HepG2 (cell line): ENCODE measurements at regions not wholly inside any gene's neighbourhood (a gene's known extent, or its start where the extent isn't known, plus 50 kb on each side); places are given as distances from the start of the nearest gene placed in this dataset.

Experiments used
- ATAC-seq: fragments of 200-7000 bp; cut with Tn5 transposase; 3 replicates; pipeline ENCODE4 v1.9.1; 2020; ENCODE audit warnings: mild to moderate bottlenecking, moderate library complexity
- BruUV-seq: library from RNA; stranded (reverse); fragments of 400-500 nt; replicated peaks from 2 replicates; lab custom pipeline; 2021; lab: Mats Ljungman, UMichigan
- CTCF ChIA-PET: fragments of 300-600 bp; formaldehyde crosslinking; extraction: SDS; loops from one replicate; lab custom pipeline; 2021; ENCODE audit warnings: low total read pairs, inconsistent platforms, low intra/inter-chr PET ratio; lab: Yijun Ruan, JAX
- POLR2A ChIA-PET: fragments of 350-600 bp; sonication (Branson Sonifier 250); formaldehyde crosslinking; loops from one replicate; lab custom pipeline; 2020; ENCODE audit warnings: antibody characterized with exemption, inconsistent platforms; lab: Yijun Ruan, JAX
- DNase-seq: peaks from one replicate; pipeline ENCODE4 v3.0.0-alpha.2; 2015; ENCODE audit warnings: low spot score
- FAIRE-seq: peaks from 3 replicates; lab custom pipeline; 2011; peaks lifted over from hg19 to GRCh38; lab: Jason Lieb, UNC
- H2AFZ ChIP-seq: one replicate; pipeline ENCODE4 v1.6.1; 2011; ENCODE audit warnings: low read length, inconsistent platforms
- H3K27ac ChIP-seq: fragments of 300-600 bp; 3 replicates; pipeline ENCODE4 v1.8.0; 2011; ENCODE audit warnings: mixed run types, mild to moderate bottlenecking, mixed read lengths, low read length, inconsistent platforms; ENCODE audit not compliant: insufficient read depth; ENCODE audit errors: extremely low read length
- H3K27me3 ChIP-seq, 2 experiments: fragments of 200-600 bp in 1 of 2; 2 replicates in 1 of 2; 3 replicates in 1 of 2; pipeline versions ENCODE4 v1.6.0 to v1.8.0; 2011; ENCODE audit warnings: low read length in 2 of 2, mild to moderate bottlenecking in 2 of 2, moderate library complexity in 2 of 2, inconsistent platforms in 1 of 2; ENCODE audit not compliant: insufficient read depth in 2 of 2, control insufficient read depth in 1 of 2
- H3K36me3 ChIP-seq, 2 experiments: fragments of 200-600 bp in 1 of 2; replicated peaks in 1 of 2; 2 replicates in 1 of 2; 3 replicates in 1 of 2; pipeline versions ENCODE4 v1.5.1 to v1.8.0; 2011; ENCODE audit warnings: low read length in 2 of 2, inconsistent platforms in 1 of 2; ENCODE audit not compliant: insufficient read depth in 2 of 2, control insufficient read depth in 1 of 2
- H3K4me1 ChIP-seq: 2 replicates; pipeline ENCODE4 v1.5.1; 2012; ENCODE audit warnings: low read length, inconsistent platforms; ENCODE audit not compliant: insufficient read depth
- H3K4me2 ChIP-seq: 2 replicates; pipeline ENCODE4 v1.6.0; 2011; ENCODE audit warnings: low read depth, low read length, inconsistent platforms
- H3K4me3 ChIP-seq, 3 experiments: fragments of 200-600 bp in 1 of 3; sonication (generic), shearing (Covaris generic) in 1 of 3; replicated peaks in 1 of 3; 2 replicates each; pipeline ENCODE4 v1.5.1; 2011 to 2016; ENCODE audit warnings: low read length in 3 of 3, inconsistent platforms in 2 of 3, low read depth in 2 of 3, mild to moderate bottlenecking in 2 of 3, control low read depth in 1 of 3, mixed read lengths in 1 of 3; ENCODE audit not compliant: insufficient read depth in 1 of 3
- H3K79me2 ChIP-seq: one replicate; pipeline ENCODE4 v1.6.1; 2011; ENCODE audit warnings: low read length, inconsistent platforms; ENCODE audit not compliant: insufficient read depth
- H3K9ac ChIP-seq: 2 replicates; pipeline ENCODE4 v1.6.0; 2011; ENCODE audit warnings: mild to moderate bottlenecking, low read depth, low read length, inconsistent platforms; ENCODE audit not compliant: insufficient read depth
- H3K9me3 ChIP-seq: 2 replicates; pipeline ENCODE4 v1.5.1; 2012; ENCODE audit warnings: mild to moderate bottlenecking, low read length
- H4K20me1 ChIP-seq: 2 replicates; pipeline ENCODE4 v1.6.0; 2011; ENCODE audit warnings: inconsistent platforms, mild to moderate bottlenecking, low read length, moderate library complexity; ENCODE audit not compliant: insufficient read depth
- AGO2 ChIP-seq: fragments of 200-400 bp; formaldehyde crosslinking; optimal IDR thresholded peaks from 2 replicates; pipeline ENCODE3; 2017; ENCODE audit warnings: mild to moderate bottlenecking, low read depth, low read length, moderate library complexity
- ATAD3A ChIP-seq: sonication (generic); formaldehyde crosslinking; IDR thresholded peaks from 2 replicates; pipeline ENCODE4 v1.4.0; 2020; ENCODE audit warnings: missing genetic modification reagents
- FOXA1 ChIP-seq, 2 experiments: fragments of 450-650 bp in 1 of 2; sonication (generic) in 1 of 2; formaldehyde crosslinking in 1 of 2; IDR thresholded peaks; 2 replicates each; pipeline versions ENCODE4 v1.4.0 to v1.6.1; 2016 to 2020; ENCODE audit warnings: missing genetic modification reagents in 1 of 2
- HNF4G ChIP-seq, 2 experiments: sonication (generic) in 1 of 2; formaldehyde crosslinking in 1 of 2; IDR thresholded peaks; 2 replicates each; pipeline versions ENCODE4 v1.4.0 to v1.6.1; 2011 to 2020; ENCODE audit warnings: borderline replicate concordance in 2 of 2, low read depth in 2 of 2, mild to moderate bottlenecking in 2 of 2, low read length in 1 of 2, missing genetic modification reagents in 1 of 2, moderate library complexity in 1 of 2
- ISL2 ChIP-seq: sonication (generic); formaldehyde crosslinking; IDR thresholded peaks from 2 replicates; pipeline ENCODE4 v1.5.0; 2020; ENCODE audit warnings: missing genetic modification reagents
- KLF11 ChIP-seq: IDR thresholded peaks from 2 replicates; pipeline ENCODE4 v1.6.1; 2016; ENCODE audit warnings: missing compliant biosample characterization
- PHB2 ChIP-seq: fragments of 450-650 bp; IDR thresholded peaks from 2 replicates; pipeline ENCODE4 v1.6.1; 2018; ENCODE audit not compliant: partially characterized antibody
- RCOR2 ChIP-seq: IDR thresholded peaks from 2 replicates; pipeline ENCODE4 v1.6.1; 2016; ENCODE audit warnings: missing biosample characterization, missing genetic modification reagents
- TCF12 ChIP-seq, 2 experiments: fragments of 450-650 bp in 1 of 2; sonication (generic) in 1 of 2; formaldehyde crosslinking in 1 of 2; IDR thresholded peaks; 2 replicates each; pipeline versions ENCODE4 v1.6.1 to v1.8.0; 2017 to 2022; ENCODE audit warnings: antibody characterized with exemption in 1 of 2, mild to moderate bottlenecking in 1 of 2, missing genetic modification reagents in 1 of 2, moderate library complexity in 1 of 2
- ZEB1 ChIP-seq: IDR thresholded peaks from 2 replicates; pipeline ENCODE4 v1.6.1; 2012; ENCODE audit warnings: mild to moderate bottlenecking, low read depth, inconsistent platforms; ENCODE audit not compliant: insufficient replicate concordance
- ZNF234 ChIP-seq: sonication (generic); formaldehyde crosslinking; conservative IDR thresholded peaks from 2 replicates; pipeline ENCODE4 v1.5.1; 2020; ENCODE audit warnings: mild to moderate bottlenecking, missing genetic modification reagents
- ZNF235 ChIP-seq: sonication (generic); formaldehyde crosslinking; IDR thresholded peaks from 2 replicates; pipeline ENCODE4 v1.8.1; 2023; ENCODE audit warnings: mild to moderate bottlenecking, missing genetic modification reagents, borderline replicate concordance
- ZNF329 ChIP-seq: sonication (generic); formaldehyde crosslinking; IDR thresholded peaks from 2 replicates; pipeline ENCODE4 v1.9.0; 2021; ENCODE audit warnings: low read depth, mild to moderate bottlenecking, missing genetic modification reagents
- WGBS: methylation state at CpG from one replicate; pipeline ENCODE4 v1.1.6; 2017; ENCODE audit warnings: low lambda C conversion rate; 5-methylcytosine and 5-hydroxymethylcytosine counted together
- in situ Hi-C: cut with HindIII; loops from 2 replicates; pipeline ENCODE4 v1.10.0; 2017; ENCODE audit warnings: low pct_unique_long_range_greater_than_20kb; ENCODE audit not compliant: extremely low pct_ligation_motif_present
- intact Hi-C: fragments of 100-400 bp; cut with micrococcal nuclease; formaldehyde crosslinking; loops from one replicate; pipeline ENCODE4 v1.10.0; 2022; ENCODE audit not compliant: unreplicated experiment
- TF ChIP-seq, protein P1 (sequence below): sonication (generic); formaldehyde crosslinking; IDR thresholded peaks from 2 replicates; pipeline ENCODE4 v1.4.0; 2020; ENCODE audit warnings: missing genetic modification reagents
- TF ChIP-seq, protein P2 (sequence below): sonication (generic); formaldehyde crosslinking; IDR thresholded peaks from 2 replicates; pipeline ENCODE4 v1.5.1; 2020; ENCODE audit warnings: missing genetic modification reagents, mild to moderate bottlenecking, borderline replicate concordance
- TF ChIP-seq, protein P3 (sequence below): sonication (generic); formaldehyde crosslinking; IDR thresholded peaks from 2 replicates; pipeline ENCODE4 v1.4.0; 2020; ENCODE audit warnings: mild to moderate bottlenecking, missing genetic modification reagents

DNA sequence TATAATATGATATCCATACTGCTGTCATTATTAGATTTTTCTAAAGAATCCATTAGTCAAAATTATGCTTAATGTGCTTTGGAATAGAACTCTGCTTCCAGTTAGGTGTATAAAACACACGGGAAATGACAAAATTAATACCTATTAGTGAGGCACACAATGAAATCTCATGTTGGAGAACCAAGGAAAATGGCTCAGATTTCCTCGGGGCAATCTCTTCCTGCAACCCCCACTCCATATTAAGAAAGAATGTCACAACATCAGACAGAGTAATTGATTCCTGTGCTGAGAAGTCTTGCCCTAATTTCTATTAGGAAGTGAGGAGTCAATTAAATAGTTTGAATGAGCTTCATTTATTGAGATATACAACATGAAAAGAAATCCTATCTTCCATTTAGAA, 299.8 kb upstream of the KITLG start:
- no TSS peak for BruUV-seq
- no peak for FAIRE-seq
- 36% methylated on average over 2 of the region's 2 CpGs for WGBS
- TF ChIP-seq HNF4G (IDR thresholded peaks at IDR 0.05; ENCODE audit: borderline replicate concordance, low read depth, low read length) (no peak), HNF4G (CRISPR knock-in tag; IDR thresholded peaks at IDR 0.05; ENCODE audit: borderline replicate concordance, low read depth) (no peak), RCOR2 (CRISPR knock-in tag) (no peak), FOXA1 (IDR thresholded peaks at IDR 0.05) (no peak), FOXA1 (CRISPR knock-in tag; IDR thresholded peaks at IDR 0.05) (no peak), ISL2 (CRISPR knock-in tag) (no peak), KLF11 (CRISPR knock-in tag) (no peak), ZNF329 (CRISPR knock-in tag) (no peak), ZEB1 (no peak), ZNF234 (CRISPR knock-in tag) (no peak), ZNF235 (CRISPR knock-in tag) (no peak), AGO2 (no peak), PHB2 (no peak), TCF12 (IDR thresholded peaks at IDR 0.05) (no peak), TCF12 (CRISPR knock-in tag; IDR thresholded peaks at IDR 0.05) (no peak), ATAD3A (CRISPR knock-in tag) (no peak)
- TF ChIP-seq, protein P1, sequence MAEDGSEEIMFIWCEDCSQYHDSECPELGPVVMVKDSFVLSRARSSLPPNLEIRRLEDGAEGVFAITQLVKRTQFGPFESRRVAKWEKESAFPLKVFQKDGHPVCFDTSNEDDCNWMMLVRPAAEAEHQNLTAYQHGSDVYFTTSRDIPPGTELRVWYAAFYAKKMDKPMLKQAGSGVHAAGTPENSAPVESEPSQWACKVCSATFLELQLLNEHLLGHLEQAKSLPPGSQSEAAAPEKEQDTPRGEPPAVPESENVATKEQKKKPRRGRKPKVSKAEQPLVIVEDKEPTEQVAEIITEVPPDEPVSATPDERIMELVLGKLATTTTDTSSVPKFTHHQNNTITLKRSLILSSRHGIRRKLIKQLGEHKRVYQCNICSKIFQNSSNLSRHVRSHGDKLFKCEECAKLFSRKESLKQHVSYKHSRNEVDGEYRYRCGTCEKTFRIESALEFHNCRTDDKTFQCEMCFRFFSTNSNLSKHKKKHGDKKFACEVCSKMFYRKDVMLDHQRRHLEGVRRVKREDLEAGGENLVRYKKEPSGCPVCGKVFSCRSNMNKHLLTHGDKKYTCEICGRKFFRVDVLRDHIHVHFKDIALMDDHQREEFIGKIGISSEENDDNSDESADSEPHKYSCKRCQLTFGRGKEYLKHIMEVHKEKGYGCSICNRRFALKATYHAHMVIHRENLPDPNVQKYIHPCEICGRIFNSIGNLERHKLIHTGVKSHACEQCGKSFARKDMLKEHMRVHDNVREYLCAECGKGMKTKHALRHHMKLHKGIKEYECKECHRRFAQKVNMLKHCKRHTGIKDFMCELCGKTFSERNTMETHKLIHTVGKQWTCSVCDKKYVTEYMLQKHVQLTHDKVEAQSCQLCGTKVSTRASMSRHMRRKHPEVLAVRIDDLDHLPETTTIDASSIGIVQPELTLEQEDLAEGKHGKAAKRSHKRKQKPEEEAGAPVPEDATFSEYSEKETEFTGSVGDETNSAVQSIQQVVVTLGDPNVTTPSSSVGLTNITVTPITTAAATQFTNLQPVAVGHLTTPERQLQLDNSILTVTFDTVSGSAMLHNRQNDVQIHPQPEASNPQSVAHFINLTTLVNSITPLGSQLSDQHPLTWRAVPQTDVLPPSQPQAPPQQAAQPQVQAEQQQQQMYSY (CRISPR knock-in tag) = no peak
- TF ChIP-seq, protein P2, sequence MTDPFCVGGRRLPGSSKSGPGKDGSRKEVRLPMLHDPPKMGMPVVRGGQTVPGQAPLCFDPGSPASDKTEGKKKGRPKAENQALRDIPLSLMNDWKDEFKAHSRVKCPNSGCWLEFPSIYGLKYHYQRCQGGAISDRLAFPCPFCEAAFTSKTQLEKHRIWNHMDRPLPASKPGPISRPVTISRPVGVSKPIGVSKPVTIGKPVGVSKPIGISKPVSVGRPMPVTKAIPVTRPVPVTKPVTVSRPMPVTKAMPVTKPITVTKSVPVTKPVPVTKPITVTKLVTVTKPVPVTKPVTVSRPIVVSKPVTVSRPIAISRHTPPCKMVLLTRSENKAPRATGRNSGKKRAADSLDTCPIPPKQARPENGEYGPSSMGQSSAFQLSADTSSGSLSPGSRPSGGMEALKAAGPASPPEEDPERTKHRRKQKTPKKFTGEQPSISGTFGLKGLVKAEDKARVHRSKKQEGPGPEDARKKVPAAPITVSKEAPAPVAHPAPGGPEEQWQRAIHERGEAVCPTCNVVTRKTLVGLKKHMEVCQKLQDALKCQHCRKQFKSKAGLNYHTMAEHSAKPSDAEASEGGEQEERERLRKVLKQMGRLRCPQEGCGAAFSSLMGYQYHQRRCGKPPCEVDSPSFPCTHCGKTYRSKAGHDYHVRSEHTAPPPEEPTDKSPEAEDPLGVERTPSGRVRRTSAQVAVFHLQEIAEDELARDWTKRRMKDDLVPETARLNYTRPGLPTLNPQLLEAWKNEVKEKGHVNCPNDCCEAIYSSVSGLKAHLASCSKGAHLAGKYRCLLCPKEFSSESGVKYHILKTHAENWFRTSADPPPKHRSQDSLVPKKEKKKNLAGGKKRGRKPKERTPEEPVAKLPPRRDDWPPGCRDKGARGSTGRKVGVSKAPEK (CRISPR knock-in tag) = no peak
- TF ChIP-seq, protein P3, sequence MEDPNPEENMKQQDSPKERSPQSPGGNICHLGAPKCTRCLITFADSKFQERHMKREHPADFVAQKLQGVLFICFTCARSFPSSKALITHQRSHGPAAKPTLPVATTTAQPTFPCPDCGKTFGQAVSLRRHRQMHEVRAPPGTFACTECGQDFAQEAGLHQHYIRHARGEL (CRISPR knock-in tag) = no peak
- H4K20me1 ChIP-seq = no peaks in the 10 kb centered on the region
- H3K9me3 ChIP-seq = no peaks in the 10 kb centered on the region
- no peak overlapping the region for H2AFZ ChIP-seq
- no peak overlapping the region for H3K4me2 ChIP-seq
- no peak for ATAC-seq
- H3K27me3 ChIP-seq = no peaks in the 10 kb centered on the region
- ChIA-PET POLR2A (no interaction called here), CTCF (no interaction called here)
- H3K9ac ChIP-seq = no peak overlapping the region
- no peak overlapping the region for H3K4me3 ChIP-seq
- in situ Hi-C loops (no loop called here), intact Hi-C loops (no loop called here)
- no peaks in the 10 kb centered on the region for H3K36me3 ChIP-seq
- DNase-seq = no peak
- no peaks in the 10 kb centered on the region for H3K79me2 ChIP-seq
- no peaks in the 10 kb centered on the region for H3K4me1 ChIP-seq
- no peak overlapping the region for H3K27ac ChIP-seq
